HFF-Myc (cell line): ENCODE measurements at regions not wholly inside any gene's neighbourhood (a gene's known extent, or its start where the extent isn't known, plus 50 kb on each side); places are given as distances from the start of the nearest gene placed in this dataset.
"Not testable (repeated sequence)": the region's sequence is repeated elsewhere in the genome, so short reads cannot be mapped to it uniquely, and the experiment has no call there.

Experiments
- DNase-seq: peaks from one replicate; pipeline ENCODE4 v3.0.0-alpha.2; 2011; ENCODE audit warnings: low read depth; ENCODE audit errors: extremely low read depth
- H3K4me3 ChIP-seq: replicated peaks from 2 replicates; pipeline ENCODE4 v1.5.1; 2011; ENCODE audit warnings: low read depth, mild to moderate bottlenecking, control low read depth, low read length
- TF ChIP-seq, protein P1 (sequence below): IDR thresholded peaks from 2 replicates; pipeline ENCODE4 v1.5.1; 2012; ENCODE audit warnings: mild to moderate bottlenecking, low read depth, low read length, control low read depth; ENCODE audit errors: missing control alignments

DNA sequence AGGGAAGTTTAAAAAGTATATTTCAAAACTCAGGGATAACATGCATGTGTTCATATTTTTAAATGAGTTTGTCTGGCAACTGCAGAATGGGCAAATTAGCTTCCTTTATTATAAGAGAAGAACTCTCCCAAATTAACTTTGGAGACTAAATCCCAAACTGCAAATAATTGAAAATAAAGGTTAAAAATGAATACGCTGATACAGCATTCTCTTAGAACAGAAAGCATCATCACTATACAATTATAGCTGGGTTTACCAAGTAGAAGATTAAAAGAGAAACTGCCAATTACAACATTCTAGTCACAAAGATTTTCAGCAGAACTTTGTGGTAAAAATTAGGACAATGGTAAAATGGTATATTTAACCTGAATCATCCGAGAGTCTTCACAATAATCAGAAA lies 73.3 kb downstream of the OLFM4 start:
- DNase-seq = no peak
- TF ChIP-seq, protein P1, sequence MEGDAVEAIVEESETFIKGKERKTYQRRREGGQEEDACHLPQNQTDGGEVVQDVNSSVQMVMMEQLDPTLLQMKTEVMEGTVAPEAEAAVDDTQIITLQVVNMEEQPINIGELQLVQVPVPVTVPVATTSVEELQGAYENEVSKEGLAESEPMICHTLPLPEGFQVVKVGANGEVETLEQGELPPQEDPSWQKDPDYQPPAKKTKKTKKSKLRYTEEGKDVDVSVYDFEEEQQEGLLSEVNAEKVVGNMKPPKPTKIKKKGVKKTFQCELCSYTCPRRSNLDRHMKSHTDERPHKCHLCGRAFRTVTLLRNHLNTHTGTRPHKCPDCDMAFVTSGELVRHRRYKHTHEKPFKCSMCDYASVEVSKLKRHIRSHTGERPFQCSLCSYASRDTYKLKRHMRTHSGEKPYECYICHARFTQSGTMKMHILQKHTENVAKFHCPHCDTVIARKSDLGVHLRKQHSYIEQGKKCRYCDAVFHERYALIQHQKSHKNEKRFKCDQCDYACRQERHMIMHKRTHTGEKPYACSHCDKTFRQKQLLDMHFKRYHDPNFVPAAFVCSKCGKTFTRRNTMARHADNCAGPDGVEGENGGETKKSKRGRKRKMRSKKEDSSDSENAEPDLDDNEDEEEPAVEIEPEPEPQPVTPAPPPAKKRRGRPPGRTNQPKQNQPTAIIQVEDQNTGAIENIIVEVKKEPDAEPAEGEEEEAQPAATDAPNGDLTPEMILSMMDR = no peak
- H3K4me3 ChIP-seq = no peak overlapping the region

DNA sequence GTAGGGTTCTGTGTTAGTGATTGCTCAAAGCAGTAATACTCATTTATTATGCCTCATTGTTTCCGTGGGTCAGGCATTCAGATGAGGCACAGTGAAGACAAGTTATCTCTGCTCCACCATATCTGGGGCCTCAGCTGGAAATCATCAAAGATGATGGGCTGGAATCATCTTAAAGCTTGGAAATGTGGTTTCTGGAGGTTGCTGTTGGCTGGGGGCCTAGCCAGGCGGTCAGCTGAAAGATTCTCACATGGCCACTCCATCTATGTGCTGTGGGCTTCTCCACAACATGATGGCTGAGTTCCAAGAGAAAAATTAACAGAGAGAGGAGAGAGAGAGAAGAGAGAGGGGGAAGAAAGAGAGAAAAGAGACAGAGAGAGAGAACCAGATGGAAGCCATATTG lies 75.5 kb downstream of the OLFM4 start:
- no peak overlapping the region for H3K4me3 ChIP-seq
- no peak for DNase-seq
- TF ChIP-seq, protein P1 = no peak

DNA sequence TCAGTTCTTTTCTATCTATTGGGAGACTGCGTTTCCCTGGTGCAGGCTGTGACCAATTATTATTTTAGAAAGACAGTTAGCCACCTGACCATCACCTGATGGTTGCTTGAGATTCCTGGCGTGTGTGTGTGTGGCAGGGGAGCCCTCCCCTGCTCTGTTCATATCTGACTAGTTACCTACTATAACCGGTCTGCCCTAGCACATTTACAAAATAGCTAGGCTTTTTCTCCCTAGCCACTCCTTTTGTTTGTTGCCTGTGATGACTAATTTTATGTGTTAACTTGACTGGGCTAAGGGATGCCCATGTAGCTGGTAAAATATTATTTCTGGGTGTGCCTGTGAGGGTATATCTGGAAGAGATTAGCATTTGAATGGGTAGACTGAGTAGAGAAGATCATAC lies 76.9 kb downstream of the OLFM4 start:
- no peak for DNase-seq
- no peak overlapping the region for H3K4me3 ChIP-seq
- TF ChIP-seq, protein P1 = no peak

DNA sequence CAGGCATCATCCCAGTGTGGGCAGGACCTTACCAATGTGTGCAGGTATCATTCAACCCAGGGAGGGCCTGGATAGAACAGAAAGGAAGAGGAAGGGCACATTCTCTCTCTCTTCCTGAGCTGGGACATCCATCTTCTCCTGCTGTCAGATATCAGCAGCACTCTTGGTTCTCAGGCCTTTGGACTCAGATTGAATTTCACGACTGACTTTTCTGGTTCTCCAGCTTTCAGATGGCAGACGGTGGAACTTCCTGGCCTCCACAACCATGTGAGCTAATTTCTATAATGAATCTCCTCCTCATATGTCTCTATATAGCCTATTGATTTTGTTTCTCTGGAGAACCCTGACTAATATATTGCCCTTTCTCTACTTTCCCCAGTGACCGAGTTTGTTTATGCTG lies 77.3 kb downstream of the OLFM4 start:
- no peak for DNase-seq
- H3K4me3 ChIP-seq = no peak overlapping the region
- TF ChIP-seq, protein P1 = no peak

DNA sequence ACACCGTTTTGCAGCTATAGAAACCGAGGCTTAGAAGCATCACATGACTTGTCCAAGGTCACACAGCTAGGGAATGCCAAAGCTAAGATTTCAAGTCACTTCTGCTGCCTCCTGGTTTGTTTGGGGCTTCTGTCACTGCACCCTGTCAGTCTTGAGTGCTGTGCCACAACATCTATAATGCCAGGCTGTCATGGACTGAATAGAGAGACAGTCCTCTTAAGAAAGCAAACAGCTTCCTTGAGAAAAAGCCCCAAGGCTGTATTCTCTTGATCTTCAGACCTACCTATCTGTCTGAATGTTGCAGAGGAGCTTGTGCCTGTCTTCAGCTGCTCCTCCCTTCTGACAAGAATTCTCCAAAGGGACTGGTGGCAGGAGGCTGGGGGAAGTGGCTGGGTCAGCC lies 81.6 kb downstream of the OLFM4 start:
- no peak for DNase-seq
- H3K4me3 ChIP-seq = no peak overlapping the region
- TF ChIP-seq, protein P1 = no peak

DNA sequence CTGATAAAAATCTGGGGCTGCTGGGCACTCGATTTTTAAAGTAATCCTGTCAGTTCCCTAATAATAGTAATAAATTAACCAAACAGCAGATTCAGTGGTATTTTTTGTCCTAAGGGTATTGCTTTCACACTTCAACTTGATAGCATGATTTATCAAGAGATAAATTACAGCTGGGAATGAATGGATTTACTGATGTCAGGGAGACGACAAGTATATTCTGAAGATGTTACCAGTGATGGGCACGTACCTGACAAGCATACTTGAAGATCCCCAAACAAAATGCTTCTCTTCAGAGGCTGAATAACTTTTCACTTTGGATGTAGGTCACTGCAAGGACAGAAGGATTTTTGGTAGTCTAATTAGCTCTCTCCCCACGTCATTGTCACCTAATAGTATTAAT lies 82.0 kb downstream of the OLFM4 start:
- TF ChIP-seq, protein P1 = no peak
- no peak overlapping the region for H3K4me3 ChIP-seq
- DNase-seq = no peak

DNA sequence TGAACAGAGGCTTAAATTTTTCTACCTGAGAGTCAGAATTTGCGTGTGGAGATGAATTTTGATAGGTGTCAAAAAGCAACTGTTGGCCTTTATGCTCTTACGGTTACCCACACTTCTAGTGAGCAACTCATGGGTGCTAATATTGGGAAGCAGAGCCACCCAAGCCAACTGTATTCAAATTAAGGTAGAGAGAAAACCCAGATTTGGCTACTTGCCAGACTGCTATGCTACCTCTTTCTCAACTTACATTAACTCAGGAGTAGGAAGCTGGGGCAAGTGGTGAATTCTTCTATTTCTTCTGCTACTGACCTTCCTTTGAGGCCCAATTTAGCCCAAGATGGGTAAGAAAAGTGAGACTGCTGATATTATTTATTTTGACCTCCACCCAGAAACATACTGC lies 83.9 kb downstream of the OLFM4 start:
- TF ChIP-seq, protein P1 = no peak
- H3K4me3 ChIP-seq = no peak overlapping the region
- no peak for DNase-seq

DNA sequence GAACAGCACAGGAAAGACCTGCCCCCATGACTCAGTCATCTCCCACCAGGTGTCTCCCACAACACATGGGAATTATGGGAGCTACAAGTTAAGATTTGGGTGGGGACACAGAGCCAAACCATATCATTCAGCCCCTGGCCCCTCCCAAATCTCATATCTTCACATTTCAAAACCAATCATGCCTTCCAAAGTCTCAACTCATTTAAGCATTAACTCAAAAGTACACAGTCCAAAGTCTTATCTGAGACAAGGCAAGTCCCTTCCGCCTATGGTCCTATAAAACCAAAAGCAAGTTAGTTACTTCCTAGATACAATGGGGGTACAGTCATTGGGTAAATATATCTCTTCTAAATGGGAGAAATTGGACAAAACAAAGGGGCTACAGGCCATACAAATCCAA lies 88.4 kb downstream of the OLFM4 start:
- DNase-seq, H3K4me3 ChIP-seq: not testable (repeated sequence)
